HepG2 (cell line): ENCODE measurements at regions not wholly inside any gene's neighbourhood (a gene's known extent, or its start where the extent isn't known, plus 50 kb on each side); places are given as distances from the start of the nearest gene placed in this dataset.
A peak's percentile ranks its signal among the peaks of the same experiment; 100 is the strongest.

Source experiments
- CHD4 ChIP-seq: fragments of 200-600 bp; sonication (generic); IDR thresholded peaks from 2 replicates; pipeline ENCODE4 v1.7.0; 2017; ENCODE audit warnings: mild to moderate bottlenecking, low read length, borderline replicate concordance
- FOXA1 ChIP-seq, 2 experiments: fragments of 450-650 bp in 1 of 2; sonication (generic) in 1 of 2; formaldehyde crosslinking in 1 of 2; IDR thresholded peaks; 2 replicates each; pipeline versions ENCODE4 v1.4.0 to v1.6.1; 2016 to 2020; ENCODE audit warnings: missing genetic modification reagents in 1 of 2
- HOXD1 ChIP-seq: sonication (generic); formaldehyde crosslinking; IDR thresholded peaks from 2 replicates; pipeline ENCODE4 v1.5.0; 2020; ENCODE audit warnings: missing genetic modification reagents
- IKZF4 ChIP-seq: sonication (generic); formaldehyde crosslinking; IDR thresholded peaks from 2 replicates; pipeline ENCODE4 v1.5.1; 2020; ENCODE audit warnings: borderline replicate concordance, mild to moderate bottlenecking, low read depth, missing genetic modification reagents; ENCODE audit errors: not compliant biosample characterization
- KLF6 ChIP-seq: IDR thresholded peaks from 2 replicates; pipeline ENCODE4 v1.8.0; 2016; ENCODE audit warnings: missing biosample characterization, missing genetic modification reagents
- MAFG ChIP-seq: sonication (generic); formaldehyde crosslinking; IDR thresholded peaks from 2 replicates; pipeline ENCODE4 v1.5.1; 2020; ENCODE audit warnings: mild to moderate bottlenecking, missing genetic modification reagents
- MBD4 ChIP-seq: IDR thresholded peaks from 2 replicates; pipeline ENCODE4 v1.6.1; 2012; ENCODE audit warnings: low read length, inconsistent platforms, borderline replicate concordance
- NFE2 ChIP-seq: sonication (generic); formaldehyde crosslinking; IDR thresholded peaks from 2 replicates; pipeline ENCODE4 v1.4.0; 2020; ENCODE audit warnings: missing genetic modification reagents
- NR2F2 ChIP-seq: IDR thresholded peaks from 2 replicates; pipeline ENCODE4 v1.6.1; 2012; ENCODE audit warnings: low read depth, inconsistent platforms, borderline replicate concordance
- TSC22D2 ChIP-seq: sonication (generic); formaldehyde crosslinking; IDR thresholded peaks from 2 replicates; pipeline ENCODE4 v1.5.1; 2020; ENCODE audit warnings: missing genetic modification reagents, mild to moderate bottlenecking, borderline replicate concordance
- ZFP1 ChIP-seq: IDR thresholded peaks from 2 replicates; pipeline ENCODE4 v1.6.1; 2016
- ZNF143 ChIP-seq: sonication (generic); formaldehyde crosslinking; IDR thresholded peaks from 2 replicates; pipeline ENCODE4 v1.4.0; 2020; ENCODE audit warnings: missing genetic modification reagents
- ZNF343 ChIP-seq: sonication (generic); formaldehyde crosslinking; IDR thresholded peaks from 2 replicates; pipeline ENCODE4 v1.4.0; 2020; ENCODE audit warnings: mild to moderate bottlenecking, missing genetic modification reagents
- ZNF644 ChIP-seq: IDR thresholded peaks from 2 replicates; pipeline ENCODE4 v1.6.1; 2016; ENCODE audit warnings: low read depth
- TF ChIP-seq, protein P1 (sequence below), 2 experiments: sonication (generic) in 1 of 2; formaldehyde crosslinking in 1 of 2; IDR thresholded peaks; 2 replicates each; pipeline versions ENCODE4 v1.6.1 to v1.9.0; 2014 to 2022; ENCODE audit warnings: antibody characterized with exemption in 1 of 2, borderline replicate concordance in 1 of 2, inconsistent platforms in 1 of 2, low read depth in 1 of 2, missing genetic modification reagents in 1 of 2
- TF ChIP-seq, protein P2 (sequence below): fragments of 450-650 bp; IDR thresholded peaks from 2 replicates; pipeline ENCODE4 v1.6.1; 2017; ENCODE audit warnings: mild to moderate bottlenecking
- TF ChIP-seq, protein P3 (sequence below), 2 experiments: fragments of 450-650 bp in 1 of 2; sonication (generic) in 1 of 2; formaldehyde crosslinking; IDR thresholded peaks; 2 replicates each; pipeline versions ENCODE4 v1.5.0 to v1.8.0; 2020 to 2022; ENCODE audit warnings: mild to moderate bottlenecking in 1 of 2, missing genetic modification reagents in 1 of 2
- TF ChIP-seq, protein P4 (sequence below): sonication (generic); formaldehyde crosslinking; IDR thresholded peaks from 2 replicates; pipeline ENCODE4 v1.4.0; 2020; ENCODE audit warnings: mild to moderate bottlenecking, missing genetic modification reagents

DNA sequence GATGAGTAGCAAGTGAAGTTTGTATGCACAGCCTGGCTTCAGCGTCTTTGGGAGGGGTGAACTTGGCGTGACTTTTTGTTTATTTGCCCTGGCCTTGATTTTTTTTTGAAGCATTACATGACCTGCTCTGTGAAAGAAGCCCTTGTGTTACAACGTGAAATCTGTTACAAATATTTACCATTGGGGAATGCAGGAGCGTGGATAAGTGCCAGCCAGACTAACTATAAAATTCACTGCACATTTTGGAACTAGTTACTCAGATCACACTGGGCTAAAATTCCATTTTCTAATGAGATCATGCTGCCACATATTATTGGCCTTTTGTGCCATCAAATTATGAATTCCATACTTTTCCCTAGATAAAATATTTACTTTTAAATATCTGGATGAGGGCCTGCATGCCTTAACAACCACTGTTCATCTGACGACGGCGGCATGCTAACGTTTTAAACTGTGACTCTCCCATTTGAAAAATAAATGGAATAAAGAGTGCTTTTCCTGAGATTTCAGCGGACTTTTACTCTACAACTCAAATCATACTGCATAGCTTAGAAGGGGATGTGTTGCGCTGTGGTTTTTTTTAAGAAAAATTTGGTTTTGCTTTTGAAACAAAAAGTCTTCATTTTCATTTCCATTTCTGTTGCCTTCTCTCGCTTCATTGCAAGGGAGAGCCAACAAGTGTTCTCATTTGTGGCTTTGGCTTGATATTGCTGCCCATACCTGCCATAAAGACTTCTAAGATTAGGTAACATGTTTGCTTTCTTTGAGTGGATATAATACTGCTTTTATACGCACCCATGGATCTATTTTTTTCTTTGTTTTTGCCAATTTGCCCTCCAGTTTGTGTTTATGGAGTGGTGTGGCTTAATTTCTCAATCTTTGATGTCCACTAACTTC is 352.2 kb downstream of the TFEC start (continued):
- TF ChIP-seq ZFP1 (CRISPR knock-in tag) (0 out of 2 replicates have a peak, but pooled peaks have one; percentile 67), NFE2 (CRISPR knock-in tag) (no peak), IKZF4 (CRISPR knock-in tag) (no peak), TSC22D2 (CRISPR knock-in tag) (no peak), MBD4 (no peak), MAFG (CRISPR knock-in tag) (no peak), ZNF143 (CRISPR knock-in tag) (no peak), CHD4 (no peak), NR2F2 (peak; percentile 83), FOXA1 (IDR thresholded peaks at IDR 0.05) (no peak), FOXA1 (CRISPR knock-in tag; IDR thresholded peaks at IDR 0.05) (peak; percentile 85), ZNF343 (CRISPR knock-in tag) (no peak), ZNF644 (0 out of 2 replicates have a peak, but pooled peaks have one; percentile 15), KLF6 (CRISPR knock-in tag) (0 out of 2 replicates have a peak, but pooled peaks have one; percentile 56), HOXD1 (CRISPR knock-in tag) (0 out of 2 replicates have a peak, but pooled peaks have one; percentile 53)
- TF ChIP-seq, protein P1, sequence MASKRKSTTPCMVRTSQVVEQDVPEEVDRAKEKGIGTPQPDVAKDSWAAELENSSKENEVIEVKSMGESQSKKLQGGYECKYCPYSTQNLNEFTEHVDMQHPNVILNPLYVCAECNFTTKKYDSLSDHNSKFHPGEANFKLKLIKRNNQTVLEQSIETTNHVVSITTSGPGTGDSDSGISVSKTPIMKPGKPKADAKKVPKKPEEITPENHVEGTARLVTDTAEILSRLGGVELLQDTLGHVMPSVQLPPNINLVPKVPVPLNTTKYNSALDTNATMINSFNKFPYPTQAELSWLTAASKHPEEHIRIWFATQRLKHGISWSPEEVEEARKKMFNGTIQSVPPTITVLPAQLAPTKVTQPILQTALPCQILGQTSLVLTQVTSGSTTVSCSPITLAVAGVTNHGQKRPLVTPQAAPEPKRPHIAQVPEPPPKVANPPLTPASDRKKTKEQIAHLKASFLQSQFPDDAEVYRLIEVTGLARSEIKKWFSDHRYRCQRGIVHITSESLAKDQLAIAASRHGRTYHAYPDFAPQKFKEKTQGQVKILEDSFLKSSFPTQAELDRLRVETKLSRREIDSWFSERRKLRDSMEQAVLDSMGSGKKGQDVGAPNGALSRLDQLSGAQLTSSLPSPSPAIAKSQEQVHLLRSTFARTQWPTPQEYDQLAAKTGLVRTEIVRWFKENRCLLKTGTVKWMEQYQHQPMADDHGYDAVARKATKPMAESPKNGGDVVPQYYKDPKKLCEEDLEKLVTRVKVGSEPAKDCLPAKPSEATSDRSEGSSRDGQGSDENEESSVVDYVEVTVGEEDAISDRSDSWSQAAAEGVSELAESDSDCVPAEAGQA (IDR thresholded peaks at IDR 0.05; ENCODE audit: low read depth): no peak
- TF ChIP-seq, protein P1 (CRISPR knock-in tag; IDR thresholded peaks at IDR 0.05; ENCODE audit: borderline replicate concordance): no peak
- TF ChIP-seq, protein P2, sequence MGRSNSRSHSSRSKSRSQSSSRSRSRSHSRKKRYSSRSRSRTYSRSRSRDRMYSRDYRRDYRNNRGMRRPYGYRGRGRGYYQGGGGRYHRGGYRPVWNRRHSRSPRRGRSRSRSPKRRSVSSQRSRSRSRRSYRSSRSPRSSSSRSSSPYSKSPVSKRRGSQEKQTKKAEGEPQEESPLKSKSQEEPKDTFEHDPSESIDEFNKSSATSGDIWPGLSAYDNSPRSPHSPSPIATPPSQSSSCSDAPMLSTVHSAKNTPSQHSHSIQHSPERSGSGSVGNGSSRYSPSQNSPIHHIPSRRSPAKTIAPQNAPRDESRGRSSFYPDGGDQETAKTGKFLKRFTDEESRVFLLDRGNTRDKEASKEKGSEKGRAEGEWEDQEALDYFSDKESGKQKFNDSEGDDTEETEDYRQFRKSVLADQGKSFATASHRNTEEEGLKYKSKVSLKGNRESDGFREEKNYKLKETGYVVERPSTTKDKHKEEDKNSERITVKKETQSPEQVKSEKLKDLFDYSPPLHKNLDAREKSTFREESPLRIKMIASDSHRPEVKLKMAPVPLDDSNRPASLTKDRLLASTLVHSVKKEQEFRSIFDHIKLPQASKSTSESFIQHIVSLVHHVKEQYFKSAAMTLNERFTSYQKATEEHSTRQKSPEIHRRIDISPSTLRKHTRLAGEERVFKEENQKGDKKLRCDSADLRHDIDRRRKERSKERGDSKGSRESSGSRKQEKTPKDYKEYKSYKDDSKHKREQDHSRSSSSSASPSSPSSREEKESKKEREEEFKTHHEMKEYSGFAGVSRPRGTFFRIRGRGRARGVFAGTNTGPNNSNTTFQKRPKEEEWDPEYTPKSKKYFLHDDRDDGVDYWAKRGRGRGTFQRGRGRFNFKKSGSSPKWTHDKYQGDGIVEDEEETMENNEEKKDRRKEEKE: no peak
- TF ChIP-seq, protein P3, sequence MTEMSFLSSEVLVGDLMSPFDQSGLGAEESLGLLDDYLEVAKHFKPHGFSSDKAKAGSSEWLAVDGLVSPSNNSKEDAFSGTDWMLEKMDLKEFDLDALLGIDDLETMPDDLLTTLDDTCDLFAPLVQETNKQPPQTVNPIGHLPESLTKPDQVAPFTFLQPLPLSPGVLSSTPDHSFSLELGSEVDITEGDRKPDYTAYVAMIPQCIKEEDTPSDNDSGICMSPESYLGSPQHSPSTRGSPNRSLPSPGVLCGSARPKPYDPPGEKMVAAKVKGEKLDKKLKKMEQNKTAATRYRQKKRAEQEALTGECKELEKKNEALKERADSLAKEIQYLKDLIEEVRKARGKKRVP (CRISPR knock-in tag; IDR thresholded peaks at IDR 0.05): peak in 1 of 2 experiments; percentile 70; a peak in 1 of 4 replicates
- TF ChIP-seq, protein P4, sequence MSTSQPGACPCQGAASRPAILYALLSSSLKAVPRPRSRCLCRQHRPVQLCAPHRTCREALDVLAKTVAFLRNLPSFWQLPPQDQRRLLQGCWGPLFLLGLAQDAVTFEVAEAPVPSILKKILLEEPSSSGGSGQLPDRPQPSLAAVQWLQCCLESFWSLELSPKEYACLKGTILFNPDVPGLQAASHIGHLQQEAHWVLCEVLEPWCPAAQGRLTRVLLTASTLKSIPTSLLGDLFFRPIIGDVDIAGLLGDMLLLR: no peak
